Activated naive CD8-positive, alpha-beta T cell treated with anti-CD3 and anti-CD28 coated beads for 36 hours (primary cell): ENCODE measurements at regions not wholly inside any gene's neighbourhood (a gene's known extent, or its start where the extent isn't known, plus 50 kb on each side); places are given as distances from the start of the nearest gene placed in this dataset.
"Not testable (repeated sequence)": the region's sequence is repeated elsewhere in the genome, so short reads cannot be mapped to it uniquely, and the experiment has no call there.

Source experiments
- DNase-seq: peaks from one replicate; pipeline ENCODE4 v3.0.0; 2021
- H3K27ac Mint-ChIP-seq: one replicate; pipeline ENCODE4 v1.8.0; 2022; ENCODE audit warnings: mild to moderate bottlenecking, moderate library complexity, mixed read lengths
- H3K27me3 Mint-ChIP-seq: one replicate; pipeline ENCODE4 v1.8.0; 2022; ENCODE audit warnings: mild to moderate bottlenecking, mixed read lengths
- H3K36me3 Mint-ChIP-seq: one replicate; pipeline ENCODE4 v1.8.0; 2021; ENCODE audit warnings: mild to moderate bottlenecking, mixed read lengths
- H3K4me1 Mint-ChIP-seq: one replicate; pipeline ENCODE4 v1.8.0; 2021; ENCODE audit warnings: mixed read lengths
- H3K4me3 Mint-ChIP-seq: one replicate; pipeline ENCODE4 v1.8.0; 2022; ENCODE audit warnings: mild to moderate bottlenecking, moderate library complexity, mixed read lengths
- H3K9me3 Mint-ChIP-seq: one replicate; pipeline ENCODE4 v1.8.0; 2022; ENCODE audit warnings: mixed read lengths

DNA sequence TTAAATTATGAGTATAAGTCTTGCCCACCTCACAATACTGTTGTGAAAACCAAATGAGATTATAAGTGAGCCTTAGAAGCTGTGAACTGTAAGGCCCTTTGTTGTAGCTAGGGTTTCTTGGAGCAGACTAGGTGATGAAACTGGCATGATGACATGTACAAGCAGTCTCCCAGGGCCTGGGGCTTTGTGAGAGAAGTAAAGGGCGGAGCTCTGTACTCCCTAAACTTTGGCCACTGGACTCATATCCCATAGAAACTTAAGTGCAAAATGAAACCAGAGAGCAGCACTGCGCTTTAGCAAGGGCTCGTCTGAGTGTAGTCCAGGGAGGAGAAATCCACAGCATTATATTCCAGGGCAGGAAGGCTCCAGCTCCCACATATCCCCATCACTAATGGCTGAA lies 385.6 kb upstream of the FGF16 start:
- no peak overlapping the region for H3K27ac Mint-ChIP-seq
- DNase-seq = no peak
- H3K27me3 Mint-ChIP-seq = no peaks in the 10 kb centered on the region
- no peaks in the 10 kb centered on the region for H3K36me3 Mint-ChIP-seq
- no peaks in the 10 kb centered on the region for H3K4me1 Mint-ChIP-seq
- no peaks in the 10 kb centered on the region for H3K9me3 Mint-ChIP-seq
- no peak overlapping the region for H3K4me3 Mint-ChIP-seq

DNA sequence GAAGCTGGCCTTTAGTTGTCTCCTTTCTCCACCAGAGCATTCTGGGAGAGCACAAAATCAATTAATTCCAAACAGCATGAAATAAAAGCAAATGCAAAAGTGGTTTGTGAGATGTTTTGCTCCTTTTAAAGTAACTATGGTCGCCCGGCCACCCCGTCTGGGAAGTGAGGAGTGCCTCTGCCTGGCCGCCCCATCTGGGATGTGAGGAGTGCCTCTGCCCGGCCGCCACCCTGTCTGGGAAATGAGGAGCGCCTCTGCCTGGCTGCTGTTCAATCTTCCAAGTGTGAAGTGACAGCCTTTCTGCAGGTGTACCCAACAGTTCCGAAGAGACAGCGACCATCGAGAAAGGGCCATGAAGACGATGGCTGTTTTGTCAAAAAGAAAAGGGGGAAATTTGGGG lies 381.3 kb upstream of the FGF16 start:
- no peak overlapping the region for H3K4me3 Mint-ChIP-seq
- no peaks in the 10 kb centered on the region for H3K27me3 Mint-ChIP-seq
- DNase-seq = no peak
- H3K9me3 Mint-ChIP-seq = no peaks in the 10 kb centered on the region
- no peak overlapping the region for H3K27ac Mint-ChIP-seq
- H3K4me1 Mint-ChIP-seq = peaks cover 5% of the 10 kb centered on the region
- no peaks in the 10 kb centered on the region for H3K36me3 Mint-ChIP-seq

- no peak for DNase-seq
- H3K36me3 Mint-ChIP-seq = no peaks in the 10 kb centered on the region
- H3K27me3 Mint-ChIP-seq = no peaks in the 10 kb centered on the region
- no peaks in the 10 kb centered on the region for H3K9me3 Mint-ChIP-seq
- peaks cover 5% of the 10 kb centered on the region for H3K4me1 Mint-ChIP-seq
- H3K4me3 Mint-ChIP-seq = peak overlapping the region; percentile 9
- H3K27ac Mint-ChIP-seq = peak overlapping the region; percentile 1
These were observed 376.8 kb upstream of the FGF16 start for GRCh38 chrX:77070202-77070918.

DNA sequence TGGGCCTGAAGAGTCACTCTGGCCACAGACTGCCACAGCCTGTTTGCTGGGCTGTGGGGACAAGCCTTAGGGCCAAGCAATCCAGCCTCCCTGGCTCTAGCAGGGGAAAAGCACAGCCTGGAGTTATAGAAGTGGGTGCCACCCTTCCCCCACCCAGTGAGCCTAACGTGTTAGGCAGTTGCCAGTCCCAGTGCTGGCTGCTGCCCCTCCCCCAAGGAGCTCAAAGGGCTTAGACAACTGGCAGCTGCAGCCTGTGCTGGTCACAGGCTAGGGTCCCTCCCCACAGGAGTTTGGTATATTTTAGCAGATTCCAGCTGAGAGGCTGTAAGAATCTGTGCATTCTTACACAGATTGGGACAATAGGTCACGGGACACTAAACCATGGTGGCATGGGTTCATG lies 370.3 kb upstream of the FGF16 start:
- no peak overlapping the region for H3K27ac Mint-ChIP-seq
- H3K4me3 Mint-ChIP-seq = no peak overlapping the region
- no peaks in the 10 kb centered on the region for H3K36me3 Mint-ChIP-seq
- peaks cover 7% of the 10 kb centered on the region for H3K9me3 Mint-ChIP-seq
- H3K27me3 Mint-ChIP-seq = peaks cover 5% of the 10 kb centered on the region
- no peak for DNase-seq
- H3K4me1 Mint-ChIP-seq = no peaks in the 10 kb centered on the region

GRCh38 chrX:77081237-77081636 lies 366.0 kb upstream of the FGF16 start:
- H3K9me3 Mint-ChIP-seq, H3K4me1 Mint-ChIP-seq, DNase-seq, H3K4me3 Mint-ChIP-seq, H3K27ac Mint-ChIP-seq, H3K36me3 Mint-ChIP-seq, H3K27me3 Mint-ChIP-seq: not testable (repeated sequence)

DNA sequence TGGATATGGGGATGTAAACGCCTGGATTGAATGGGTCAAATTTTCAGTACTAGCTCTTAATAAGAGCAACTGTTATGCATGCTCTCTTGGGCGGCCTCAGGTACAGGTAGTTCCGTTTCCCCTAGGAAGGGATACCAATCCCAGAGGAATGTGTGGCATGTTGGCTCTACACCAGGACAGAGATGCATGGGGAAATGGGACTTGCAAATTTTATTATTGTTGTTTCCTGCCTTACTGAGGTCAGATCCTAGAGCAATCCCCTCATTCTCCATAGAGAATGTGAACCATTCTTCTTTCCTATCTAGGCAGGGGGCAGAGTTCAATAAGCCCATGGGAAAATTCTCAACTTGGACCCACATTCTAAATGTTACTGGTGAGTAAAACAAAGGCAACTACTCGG lies 361.8 kb upstream of the FGF16 start:
- Mint-ChIP-seq H3K27ac (no peak overlapping the region), H3K27me3 (no peaks in the 10 kb centered on the region), H3K4me1 (no peaks in the 10 kb centered on the region), H3K9me3 (peaks cover 5% of the 10 kb centered on the region), H3K4me3 (no peak overlapping the region), H3K36me3 (no peaks in the 10 kb centered on the region)
- no peak for DNase-seq

DNA sequence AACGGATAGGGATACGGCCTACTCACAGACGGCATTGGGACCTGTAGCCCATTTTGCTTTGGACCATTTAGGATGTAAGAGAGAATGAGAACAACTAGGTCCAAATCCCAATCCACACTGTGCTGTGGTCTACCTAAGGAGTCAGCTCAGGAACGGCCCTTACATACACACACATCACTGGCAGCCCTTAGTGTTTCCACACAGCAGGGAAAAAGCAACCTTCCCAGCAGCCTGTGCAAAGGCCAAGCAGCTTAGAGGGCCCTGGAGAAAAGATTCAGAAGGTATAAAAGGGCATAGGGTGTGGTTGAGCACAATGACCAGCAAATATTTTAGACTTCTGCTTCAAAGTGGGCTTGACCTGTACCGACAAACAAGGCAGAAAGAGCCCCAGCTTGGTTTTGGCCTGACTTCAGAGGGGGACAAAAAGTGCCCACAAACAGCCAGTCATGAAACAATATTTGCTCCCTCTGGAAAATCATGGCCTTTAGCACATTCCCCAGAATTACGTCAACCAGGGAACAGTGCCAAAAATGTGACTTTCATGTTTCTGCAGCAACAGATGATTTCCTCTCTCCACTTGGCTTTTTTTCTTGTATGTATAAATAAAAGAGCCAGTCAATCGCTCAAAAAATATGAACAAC lies 359.5 kb upstream of the FGF16 start:
- Mint-ChIP-seq H3K4me3 (no peak overlapping the region), H3K4me1 (no peaks in the 10 kb centered on the region), H3K27ac (no peak overlapping the region), H3K9me3 (no peaks in the 10 kb centered on the region), H3K27me3 (no peaks in the 10 kb centered on the region), H3K36me3 (no peaks in the 10 kb centered on the region)
- no peak for DNase-seq

GRCh38 chrX:77088233-77088632 lies 359.0 kb upstream of the FGF16 start:
- Mint-ChIP-seq H3K4me1 (no peaks in the 10 kb centered on the region), H3K27me3 (no peaks in the 10 kb centered on the region), H3K9me3 (no peaks in the 10 kb centered on the region), H3K36me3 (no peaks in the 10 kb centered on the region), H3K4me3 (no peak overlapping the region), H3K27ac (no peak overlapping the region)
- DNase-seq = no peak

DNA sequence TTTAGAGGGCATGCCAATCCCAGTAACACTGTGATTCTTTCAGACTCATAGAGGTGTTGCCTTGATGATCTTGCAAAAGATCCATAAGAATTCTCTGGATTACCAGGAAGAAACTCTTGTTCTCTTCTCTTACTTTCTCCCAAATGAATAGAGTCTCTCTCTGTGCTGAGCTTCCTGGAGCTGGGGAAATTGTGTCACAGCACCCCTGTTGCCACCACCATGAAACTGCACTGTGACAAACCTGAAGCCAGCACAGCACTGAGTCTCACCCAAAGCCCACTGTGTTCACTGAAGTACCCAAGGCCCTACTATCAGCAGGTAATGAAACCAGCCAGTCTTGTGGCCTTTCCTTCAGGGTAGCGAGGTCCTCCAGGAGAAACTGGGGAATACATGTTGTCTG lies 332.7 kb upstream of the FGF16 start:
- no peaks in the 10 kb centered on the region for H3K9me3 Mint-ChIP-seq
- no peak for DNase-seq
- H3K27ac Mint-ChIP-seq = no peak overlapping the region
- H3K36me3 Mint-ChIP-seq = no peaks in the 10 kb centered on the region
- H3K4me3 Mint-ChIP-seq = no peak overlapping the region
- no peaks in the 10 kb centered on the region for H3K4me1 Mint-ChIP-seq
- no peaks in the 10 kb centered on the region for H3K27me3 Mint-ChIP-seq

DNA sequence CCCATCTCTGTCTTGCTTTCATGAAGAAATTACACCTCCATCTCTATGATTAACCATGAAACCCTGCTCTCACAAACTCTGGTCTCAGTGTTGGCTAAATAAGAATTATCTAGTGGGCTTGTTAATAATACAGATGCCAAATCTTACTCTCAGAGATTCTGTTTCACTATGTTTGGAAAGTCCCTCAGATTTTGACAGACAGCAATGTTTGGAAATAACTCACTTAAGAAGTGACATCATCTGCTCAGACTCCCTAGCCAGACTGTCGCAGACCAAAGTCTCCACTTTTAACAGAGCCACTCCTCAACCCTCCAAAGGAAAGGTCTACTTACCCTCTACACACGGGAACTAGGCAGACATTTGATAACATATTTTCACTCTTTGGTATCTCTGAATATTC lies 328.5 kb upstream of the FGF16 start:
- DNase-seq = no peak
- H3K4me1 Mint-ChIP-seq = no peaks in the 10 kb centered on the region
- H3K9me3 Mint-ChIP-seq = no peaks in the 10 kb centered on the region
- no peaks in the 10 kb centered on the region for H3K36me3 Mint-ChIP-seq
- H3K4me3 Mint-ChIP-seq = no peak overlapping the region
- H3K27ac Mint-ChIP-seq = no peak overlapping the region
- H3K27me3 Mint-ChIP-seq = no peaks in the 10 kb centered on the region

DNA sequence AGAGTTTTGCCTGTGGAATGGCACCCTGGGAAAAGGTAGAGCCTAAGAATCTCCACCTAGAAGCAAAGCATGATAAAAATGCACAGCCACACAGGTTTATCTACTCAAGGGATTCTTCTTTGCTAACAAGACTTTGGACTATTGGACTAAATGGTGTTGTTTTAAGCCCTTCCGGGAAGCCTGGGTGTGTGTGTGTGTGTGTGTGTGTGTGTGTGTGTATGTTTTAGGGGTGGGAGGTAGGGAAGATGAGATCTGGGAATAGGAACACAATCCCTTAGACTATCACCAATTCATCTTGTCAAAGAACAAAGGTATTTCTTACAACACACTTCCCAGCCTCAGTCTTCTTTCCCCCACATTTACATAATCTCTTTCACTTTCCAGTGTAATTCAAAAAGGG lies 327.5 kb upstream of the FGF16 start:
- no peak overlapping the region for H3K4me3 Mint-ChIP-seq
- H3K36me3 Mint-ChIP-seq = no peaks in the 10 kb centered on the region
- no peaks in the 10 kb centered on the region for H3K4me1 Mint-ChIP-seq
- no peaks in the 10 kb centered on the region for H3K9me3 Mint-ChIP-seq
- no peaks in the 10 kb centered on the region for H3K27me3 Mint-ChIP-seq
- no peak overlapping the region for H3K27ac Mint-ChIP-seq
- no peak for DNase-seq

DNA sequence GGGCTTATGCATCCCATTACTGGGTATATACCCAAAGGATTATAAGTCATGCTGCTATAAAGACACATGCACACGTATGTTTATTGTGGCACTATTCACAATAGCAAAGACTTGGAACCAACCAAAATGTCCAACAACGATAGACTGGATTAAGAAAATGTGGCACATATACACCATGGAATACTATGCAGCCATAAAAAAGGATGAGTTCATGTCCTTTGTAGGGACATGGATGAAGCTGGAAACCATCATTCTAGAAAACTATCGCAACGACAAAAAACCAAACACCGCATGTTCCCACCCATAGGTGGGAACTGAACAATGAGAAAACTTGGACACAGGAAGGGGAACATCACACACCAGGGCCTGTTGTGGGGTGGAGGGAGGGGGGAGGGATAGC lies 323.3 kb upstream of the FGF16 start:
- H3K4me3 Mint-ChIP-seq, H3K27ac Mint-ChIP-seq, H3K4me1 Mint-ChIP-seq, H3K27me3 Mint-ChIP-seq, DNase-seq, H3K9me3 Mint-ChIP-seq, H3K36me3 Mint-ChIP-seq: not testable (repeated sequence)

DNA sequence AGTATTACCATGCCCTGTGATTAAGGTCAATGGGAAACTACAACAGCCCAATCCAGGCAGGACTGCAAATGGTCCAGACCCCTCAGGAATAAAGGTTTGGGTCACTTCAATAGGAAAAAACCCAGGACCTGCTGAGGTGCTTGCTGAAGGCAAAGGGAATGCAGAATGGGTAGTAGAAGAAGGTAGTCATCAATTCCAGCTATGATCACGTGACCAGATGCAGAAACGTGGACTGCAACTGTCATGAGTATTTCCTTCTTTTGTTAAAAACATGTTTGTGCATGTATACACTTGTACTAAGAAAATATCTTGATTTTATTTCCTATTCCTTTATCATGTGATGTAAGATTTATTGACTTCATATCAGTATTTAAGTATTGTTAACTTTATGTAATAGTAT lies 319.6 kb upstream of the FGF16 start:
- H3K27ac Mint-ChIP-seq, H3K9me3 Mint-ChIP-seq, H3K4me1 Mint-ChIP-seq, DNase-seq, H3K4me3 Mint-ChIP-seq, H3K36me3 Mint-ChIP-seq, H3K27me3 Mint-ChIP-seq: not testable (repeated sequence)

DNA sequence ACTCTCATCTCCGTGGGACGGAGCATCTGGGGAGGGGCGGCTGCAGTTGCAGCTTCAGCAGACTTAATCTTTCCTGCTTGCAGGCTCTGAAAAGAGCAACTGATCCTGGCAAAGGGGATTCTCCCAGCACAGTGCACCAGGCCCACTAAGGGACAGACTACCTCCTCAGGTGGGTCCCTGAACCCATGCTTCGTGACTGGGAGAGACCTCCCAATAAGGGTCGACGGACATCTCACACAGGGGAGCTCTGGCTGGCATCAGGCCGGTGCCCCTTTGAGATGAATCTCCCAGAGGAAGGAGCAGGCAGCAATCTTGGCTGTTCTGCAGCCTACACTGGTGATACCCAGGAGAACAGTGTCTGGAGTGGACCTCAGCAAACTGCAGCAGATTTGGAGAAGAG lies 303.3 kb upstream of the FGF16 start:
- H3K4me1 Mint-ChIP-seq = no peaks in the 10 kb centered on the region
- no peaks in the 10 kb centered on the region for H3K36me3 Mint-ChIP-seq
- DNase-seq = no peak
- H3K27ac Mint-ChIP-seq = no peak overlapping the region
- no peaks in the 10 kb centered on the region for H3K27me3 Mint-ChIP-seq
- H3K4me3 Mint-ChIP-seq = no peak overlapping the region
- peaks cover 1% of the 10 kb centered on the region for H3K9me3 Mint-ChIP-seq

DNA sequence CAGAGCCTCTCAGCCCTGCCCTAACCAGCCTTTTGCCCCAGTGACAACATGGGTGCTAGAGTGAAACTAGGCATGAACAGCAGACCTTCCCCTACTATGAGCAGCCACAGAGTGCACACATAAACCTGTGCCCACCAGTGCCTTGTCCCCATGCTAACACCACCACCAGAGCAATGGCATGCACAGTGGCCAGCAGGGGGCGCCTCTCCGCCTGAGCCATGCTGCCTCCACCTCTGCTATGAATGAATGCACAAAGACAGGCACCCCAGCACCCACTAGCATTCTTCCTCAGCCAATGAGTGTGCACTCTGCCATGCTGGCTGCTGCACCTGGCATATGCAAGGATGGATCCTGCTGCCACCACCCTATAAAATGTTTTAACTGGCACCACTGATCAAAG lies 286.9 kb upstream of the FGF16 start:
- H3K36me3 Mint-ChIP-seq = no peaks in the 10 kb centered on the region
- H3K4me1 Mint-ChIP-seq = no peaks in the 10 kb centered on the region
- DNase-seq = peak; percentile 3
- H3K27ac Mint-ChIP-seq = no peak overlapping the region
- no peak overlapping the region for H3K4me3 Mint-ChIP-seq
- H3K9me3 Mint-ChIP-seq = peaks cover 10% of the 10 kb centered on the region
- no peaks in the 10 kb centered on the region for H3K27me3 Mint-ChIP-seq

GRCh38 chrX:77162777-77163176 lies 284.4 kb upstream of the FGF16 start:
- Mint-ChIP-seq H3K27me3 (no peaks in the 10 kb centered on the region), H3K4me1 (no peaks in the 10 kb centered on the region), H3K27ac (no peak overlapping the region), H3K36me3 (no peaks in the 10 kb centered on the region), H3K9me3 (peaks cover 10% of the 10 kb centered on the region), H3K4me3 (no peak overlapping the region)
- no peak for DNase-seq
